SIG-M5 (cell line): ENCODE measurements at regions not wholly inside any gene's neighbourhood (a gene's known extent, or its start where the extent isn't known, plus 50 kb on each side); places are given as distances from the start of the nearest gene placed in this dataset.
"Not testable (repeated sequence)": the region's sequence is repeated elsewhere in the genome, so short reads cannot be mapped to it uniquely, and the experiment has no call there.

Experiments used
- DNase-seq: peaks from one replicate; lab custom pipeline; 2025; lab: John Stamatoyannopoulos, UW

DNA sequence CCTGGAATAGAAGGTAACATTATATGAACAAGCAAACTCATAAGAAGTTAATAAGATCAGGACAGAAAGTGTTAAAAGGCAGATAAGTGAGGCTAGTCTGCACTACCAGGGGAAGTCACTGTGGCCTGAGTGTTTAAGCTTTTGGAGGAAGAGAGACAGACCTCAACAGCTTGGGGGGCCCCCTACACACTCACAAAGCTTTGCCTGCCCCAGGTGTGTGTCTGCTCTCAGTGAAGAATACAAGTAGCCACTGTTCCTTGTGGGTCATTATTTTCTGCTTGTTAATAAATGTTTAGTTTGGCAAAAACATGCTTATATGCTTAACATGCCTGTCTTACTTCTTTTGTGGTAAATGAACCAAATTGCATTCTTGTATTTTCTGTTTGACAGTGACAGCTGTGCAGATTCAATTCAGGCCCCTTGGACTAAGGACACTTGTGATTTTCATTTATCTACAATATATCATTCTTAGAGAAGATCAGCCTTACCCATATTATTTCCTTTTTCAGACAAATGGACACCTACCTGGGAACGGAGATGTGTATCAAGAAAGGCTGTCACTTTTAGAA lies 50.7 kb upstream of the C12orf71 start:
- DNase-seq: no peak

GRCh38 chr12:27140478-27140969 lies 58.1 kb upstream of the C12orf71 start:
- DNase-seq: no peak

- DNase-seq: no peak
Observed at GRCh38 chr12:27142101-27142721, 59.8 kb upstream of the C12orf71 start.

- DNase-seq: no peak
Observed at GRCh38 chr12:27143256-27144069, 61.1 kb upstream of the C12orf71 start.

- not testable (repeated sequence) for DNase-seq
Observed at GRCh38 chr12:27145725-27146124, 63.3 kb upstream of the C12orf71 start.

DNA sequence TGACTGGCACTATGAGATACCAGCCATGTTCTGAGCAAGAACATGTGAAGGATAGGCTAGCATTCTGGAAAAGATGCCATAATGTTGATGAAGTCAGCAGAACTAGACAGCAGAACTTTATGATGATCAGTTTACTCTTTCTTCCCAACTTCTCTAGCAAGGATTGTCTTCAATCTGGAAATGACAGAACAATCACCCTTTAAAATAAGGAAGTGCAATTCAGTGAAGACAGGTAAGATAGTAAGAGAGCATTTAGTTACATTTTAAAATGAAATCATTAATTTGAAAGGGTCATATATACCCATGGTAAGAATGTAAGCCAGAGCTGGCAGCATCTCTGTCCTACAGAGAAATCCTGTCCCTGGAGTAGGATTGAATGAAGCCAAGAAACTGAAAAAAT lies 66.0 kb upstream of the C12orf71 start:
- no peak for DNase-seq

DNA sequence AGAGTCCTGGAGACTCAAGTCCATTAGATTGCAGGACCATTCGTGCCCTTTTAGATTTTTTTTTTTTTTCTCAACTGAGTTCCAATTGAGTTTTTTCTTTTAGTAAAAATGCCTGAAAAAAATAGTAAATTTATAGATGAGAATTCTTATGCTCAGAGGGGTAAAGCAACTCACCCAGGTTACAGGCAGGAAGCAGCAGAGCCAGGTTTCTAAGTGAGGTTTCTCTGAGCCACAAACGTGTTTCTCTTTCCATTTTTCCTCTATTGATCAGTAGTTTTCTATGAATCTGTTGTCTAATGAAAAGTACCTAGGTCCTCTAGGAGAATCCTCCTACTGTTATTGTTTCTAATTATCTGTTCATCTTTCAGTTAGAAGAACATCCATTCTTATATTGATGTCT lies 66.4 kb upstream of the C12orf71 start:
- no peak for DNase-seq

DNA sequence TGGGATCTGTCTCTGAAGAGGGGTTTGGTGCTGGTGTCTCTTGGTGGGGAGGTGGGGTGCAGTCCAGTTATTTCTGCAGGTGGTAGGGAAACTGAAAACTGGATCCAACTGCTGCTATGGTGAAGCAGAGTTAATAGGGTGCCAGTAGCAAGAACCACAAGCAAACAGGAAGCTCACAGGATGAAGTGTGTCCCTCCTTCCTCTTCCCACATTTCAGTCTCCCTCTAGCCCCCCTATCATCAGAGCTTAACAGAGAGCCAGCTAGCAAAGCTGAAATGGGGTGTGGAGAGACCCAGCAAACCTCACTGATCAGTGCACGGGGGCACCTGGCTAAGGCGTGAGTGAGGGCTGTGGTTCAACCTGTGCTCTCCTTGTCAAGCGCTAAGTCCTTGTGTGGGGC lies 69.1 kb upstream of the C12orf71 start:
- DNase-seq: no peak

DNA sequence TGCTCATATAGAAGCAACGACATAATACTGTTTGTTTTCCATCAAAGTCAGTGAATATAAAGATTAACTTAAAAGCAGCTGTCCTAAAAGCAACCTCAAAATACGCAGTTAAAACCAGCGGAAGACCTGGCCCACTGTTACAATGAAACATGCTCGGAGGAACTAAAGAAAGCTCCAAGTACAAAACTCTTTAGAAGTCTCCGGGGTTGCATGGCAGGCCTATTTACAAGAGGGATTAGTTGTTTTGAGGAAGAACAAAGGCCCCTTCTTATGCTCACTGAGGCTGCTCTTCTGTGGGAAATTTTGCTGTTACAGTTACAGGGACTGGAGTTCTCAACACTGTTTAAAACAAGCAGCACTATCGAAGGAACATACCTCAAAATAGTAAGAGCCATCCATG lies 75.9 kb upstream of the C12orf71 start:
- DNase-seq: no peak

DNA sequence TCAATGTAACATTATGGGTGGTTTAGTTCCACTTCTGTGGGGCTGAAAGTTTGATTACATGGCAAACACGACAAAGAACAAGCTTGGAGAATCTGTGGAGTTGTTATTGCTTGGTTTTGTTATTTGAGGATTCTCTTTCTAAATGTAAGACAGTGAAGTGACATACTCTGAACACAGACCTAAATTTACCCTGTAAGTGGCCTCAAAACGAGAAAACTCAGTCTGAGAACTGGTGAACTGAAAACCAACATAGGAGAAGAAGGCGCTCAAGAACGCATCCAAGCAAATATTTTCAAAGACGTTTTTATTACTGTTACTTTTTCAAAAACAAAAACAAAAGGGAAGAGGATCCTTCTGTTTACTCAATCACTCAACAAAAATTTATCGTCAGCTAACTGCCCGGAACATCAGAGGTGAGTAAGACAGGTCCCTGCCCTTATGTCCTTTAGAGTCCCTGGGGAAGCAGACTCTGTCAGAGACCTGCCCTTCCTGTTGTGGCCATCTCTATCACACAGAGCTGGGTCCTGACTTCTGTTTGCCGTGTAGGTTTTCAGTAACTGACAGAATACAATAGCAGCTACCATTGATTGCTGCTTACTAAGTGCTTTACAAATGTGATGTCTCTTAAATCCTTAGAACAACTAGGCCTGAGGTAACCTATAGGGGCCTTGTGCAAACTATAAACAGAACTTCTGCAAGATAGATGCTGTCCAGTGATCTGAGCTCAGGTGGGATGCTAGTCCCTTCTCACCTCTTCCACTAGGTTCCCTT lies 79.3 kb upstream of the C12orf71 start:
- no peak for DNase-seq

DNA sequence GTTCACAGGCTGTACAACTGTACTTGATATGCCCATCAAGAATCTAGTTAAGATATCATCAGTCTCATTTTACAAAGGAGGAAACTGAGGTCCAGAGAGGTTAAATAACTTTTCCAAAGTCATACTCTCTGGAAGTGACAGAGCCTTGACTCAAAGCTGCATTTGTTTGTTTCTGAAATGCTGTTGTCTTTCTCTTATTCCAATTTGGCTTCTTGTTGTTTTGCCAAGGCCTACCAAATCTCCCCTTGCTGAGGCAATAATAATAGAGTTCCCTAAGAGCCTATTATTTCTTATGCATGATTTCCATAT lies 79.8 kb upstream of the C12orf71 start:
- no peak for DNase-seq

- no peak for DNase-seq
Observed at GRCh38 chr12:27163048-27163715, 80.8 kb upstream of the C12orf71 start.

DNA sequence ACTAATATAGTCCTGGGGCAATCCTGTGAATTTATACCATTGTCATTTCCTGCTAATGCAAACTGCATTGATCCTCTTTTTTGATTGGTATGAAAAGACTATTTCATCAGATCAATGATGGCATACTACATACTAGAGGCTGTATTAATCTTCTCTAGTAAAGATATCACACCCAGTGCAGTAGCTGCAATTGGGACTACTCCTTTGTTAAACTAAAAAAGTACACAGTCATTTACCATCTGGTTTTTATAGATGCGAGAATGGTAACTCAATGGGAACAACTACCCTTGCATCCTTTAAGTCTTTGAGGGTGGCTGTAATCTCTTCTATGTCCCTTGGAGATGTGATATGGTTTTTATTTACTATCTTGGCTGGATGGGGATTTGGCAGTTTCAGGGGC lies 80.2 kb upstream of the STK38L start:
- DNase-seq: no peak

- no peak for DNase-seq
Observed at GRCh38 chr12:27164330-27165040, 79.6 kb upstream of the STK38L start.

DNA sequence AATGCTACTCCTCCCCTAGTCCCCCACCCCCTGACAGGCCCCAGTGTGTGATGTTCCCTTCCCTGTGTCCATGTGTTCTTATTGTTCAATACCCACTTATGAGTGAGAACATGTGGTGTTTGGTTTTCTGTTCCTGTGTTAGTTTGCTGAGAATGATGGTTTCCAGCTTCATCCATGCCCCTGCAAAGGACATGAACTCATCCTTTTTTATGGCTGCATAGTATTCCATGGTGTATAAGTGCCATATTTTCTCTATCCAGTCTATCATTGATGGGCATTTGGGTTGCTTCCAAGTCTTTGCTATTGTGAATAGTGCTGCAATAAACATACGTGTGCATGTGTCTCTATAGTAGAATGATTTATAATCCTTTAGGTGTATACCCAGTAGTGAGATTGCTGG lies 78.1 kb upstream of the STK38L start:
- not testable (repeated sequence) for DNase-seq

DNA sequence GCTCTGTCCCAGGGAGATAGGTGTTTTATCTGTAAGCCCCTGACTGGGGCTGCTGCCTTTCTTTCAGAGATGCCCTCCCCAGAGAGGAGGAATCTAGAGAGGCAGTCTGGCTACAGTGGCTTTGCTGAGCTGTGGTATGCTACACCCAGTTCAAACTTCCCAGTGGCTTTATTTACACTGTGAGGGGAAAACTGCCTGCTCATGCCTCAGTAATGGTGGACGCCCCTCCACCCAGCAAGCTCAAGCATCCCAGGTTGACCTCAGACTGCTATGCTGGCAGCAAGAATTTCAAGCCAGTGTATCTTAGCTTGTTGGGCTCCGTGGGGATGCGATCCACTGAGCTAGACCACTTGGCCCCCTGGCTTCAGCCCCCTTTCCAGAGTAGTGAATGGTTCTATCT lies 72.6 kb upstream of the STK38L start:
- DNase-seq: not testable (repeated sequence)

GRCh38 chr12:27176765-27177164 lies 67.3 kb upstream of the STK38L start:
- DNase-seq: no peak

GRCh38 chr12:27177706-27178105 lies 66.4 kb upstream of the STK38L start:
- DNase-seq: no peak

DNA sequence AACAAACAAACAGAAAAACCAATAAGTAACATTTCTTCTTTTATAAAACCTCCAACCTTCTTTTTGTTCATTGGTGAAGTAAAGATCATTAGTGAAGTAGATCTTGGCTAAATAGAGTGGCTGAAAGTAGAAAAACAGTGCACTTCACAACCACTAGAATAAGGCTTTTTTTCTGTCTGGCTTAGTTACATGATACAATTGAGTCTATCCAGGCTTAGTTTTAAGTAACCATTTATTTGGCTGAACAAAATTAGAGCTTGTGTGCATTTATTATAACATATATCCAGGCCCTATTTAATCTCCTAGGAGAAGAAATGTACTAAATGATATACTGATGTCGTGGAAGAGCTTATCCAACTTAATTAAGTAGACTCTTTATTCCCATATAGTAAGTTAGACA lies 65.8 kb upstream of the STK38L start:
- DNase-seq: no peak

- no peak for DNase-seq
Observed at GRCh38 chr12:27178723-27179399, 65.2 kb upstream of the STK38L start.
